Trophoblast cell (in vitro differentiated cells and primary cell): ENCODE measurements at regions not wholly inside any gene's neighbourhood (a gene's known extent, or its start where the extent isn't known, plus 50 kb on each side); places are given as distances from the start of the nearest gene placed in this dataset.

Source experiments
- DNase-seq, 2 donors: peaks; one replicate each; pipeline ENCODE4 v3.0.0-alpha.2; 2016
- H2AFZ ChIP-seq: 2 replicates; pipeline ENCODE4 v1.6.1; 2013; ENCODE audit warnings: low read length, moderate library complexity, mild to moderate bottlenecking; ENCODE audit not compliant: insufficient read depth, poor library complexity
- H2AK5ac ChIP-seq: 2 replicates; pipeline ENCODE4 v1.6.1; 2013; ENCODE audit warnings: mild to moderate bottlenecking, low read length
- H2BK120ac ChIP-seq: 2 replicates; pipeline ENCODE4 v1.6.1; 2013; ENCODE audit warnings: low read length, mild to moderate bottlenecking, moderate library complexity; ENCODE audit not compliant: insufficient read depth, poor library complexity
- H2BK12ac ChIP-seq: 2 replicates; pipeline ENCODE4 v1.6.1; 2013; ENCODE audit warnings: mild to moderate bottlenecking, low read length, moderate library complexity
- H2BK5ac ChIP-seq: 2 replicates; pipeline ENCODE4 v1.6.1; 2013; ENCODE audit warnings: low read length, low read depth, moderate library complexity, mild to moderate bottlenecking; ENCODE audit not compliant: poor library complexity
- H3K14ac ChIP-seq: 2 replicates; pipeline ENCODE4 v1.6.1; 2013; ENCODE audit warnings: mild to moderate bottlenecking, low read length
- H3K18ac ChIP-seq: 2 replicates; pipeline ENCODE4 v1.6.1; 2013; ENCODE audit warnings: mild to moderate bottlenecking, low read length
- H3K23ac ChIP-seq: 2 replicates; pipeline ENCODE4 v1.6.1; 2013; ENCODE audit warnings: low read length
- H3K27ac ChIP-seq: 2 replicates; pipeline ENCODE4 v1.5.1; 2013; ENCODE audit warnings: low read depth, mild to moderate bottlenecking, inconsistent platforms, low read length, moderate library complexity
- H3K27me3 ChIP-seq: 2 replicates; pipeline ENCODE4 v1.6.1; 2013; ENCODE audit warnings: inconsistent platforms, mild to moderate bottlenecking, low read length, moderate library complexity; ENCODE audit not compliant: insufficient read depth
- H3K36me3 ChIP-seq, 2 experiments: 1 replicate in 1 of 2; 2 replicates in 1 of 2; pipeline ENCODE4 v1.6.1; 2013; ENCODE audit warnings: low read length in 2 of 2, mild to moderate bottlenecking in 2 of 2, moderate library complexity in 1 of 2; ENCODE audit not compliant: insufficient read depth in 2 of 2, control insufficient read depth in 1 of 2
- H3K4ac ChIP-seq: 2 replicates; pipeline ENCODE4 v1.6.1; 2013; ENCODE audit warnings: low read depth, mild to moderate bottlenecking, low read length, moderate library complexity
- H3K4me1 ChIP-seq, 2 experiments: 1 replicate in 1 of 2; 2 replicates in 1 of 2; pipeline ENCODE4 v1.6.1; 2013; ENCODE audit warnings: low read length in 2 of 2, mild to moderate bottlenecking in 2 of 2, moderate library complexity in 1 of 2; ENCODE audit not compliant: insufficient read depth in 2 of 2, control insufficient read depth in 1 of 2
- H3K4me2 ChIP-seq: 2 replicates; pipeline ENCODE4 v1.6.1; 2013; ENCODE audit warnings: inconsistent platforms, mild to moderate bottlenecking, low read length, moderate library complexity
- H3K4me3 ChIP-seq: 2 replicates; pipeline ENCODE4 v1.5.1; 2013; ENCODE audit warnings: mild to moderate bottlenecking, low read depth, low read length, inconsistent platforms
- H3K79me1 ChIP-seq: one replicate; pipeline ENCODE4 v1.6.1; 2013; ENCODE audit warnings: low read length
- H3K79me2 ChIP-seq: 2 replicates; pipeline ENCODE4 v1.6.1; 2013; ENCODE audit warnings: low read length, mild to moderate bottlenecking; ENCODE audit not compliant: control insufficient read depth, insufficient read depth, poor library complexity
- H3K9ac ChIP-seq: 2 replicates; pipeline ENCODE4 v1.6.1; 2013; ENCODE audit warnings: mild to moderate bottlenecking, low read length
- H3K9me3 ChIP-seq: 2 replicates; pipeline ENCODE4 v1.6.1; 2013; ENCODE audit warnings: low read depth, mild to moderate bottlenecking, control low read depth, inconsistent platforms, low read length; ENCODE audit not compliant: insufficient read depth
- H4K12ac ChIP-seq: 2 replicates; pipeline ENCODE4 v1.6.1; 2013; ENCODE audit warnings: low read depth, mild to moderate bottlenecking, low read length, moderate library complexity
- H4K8ac ChIP-seq: 2 replicates; pipeline ENCODE4 v1.6.1; 2013; ENCODE audit warnings: low read depth, mild to moderate bottlenecking, low read length, moderate library complexity
- H4K91ac ChIP-seq: one replicate; pipeline ENCODE4 v1.6.1; 2013; ENCODE audit warnings: low read depth, mild to moderate bottlenecking, low read length, moderate library complexity
- WGBS: extraction: QIAGEN DNeasy Blood & Tissue Kit; methylation state at CpG from one replicate; pipeline ENCODE4 v1.1.7; 2013; ENCODE audit warnings: missing lambda C conversion rate; ENCODE audit not compliant: insufficient read length, insufficient coverage; ENCODE audit errors: extremely low coverage; 5-methylcytosine and 5-hydroxymethylcytosine counted together

GRCh38 chr11:119782006-119782738, 53.2 kb upstream of the NECTIN1 start:
- H4K91ac ChIP-seq, result no peak overlapping the region
- no peak overlapping the region for H4K12ac ChIP-seq
- no peak overlapping the region for H2BK120ac ChIP-seq
- H2AK5ac ChIP-seq, result no peak overlapping the region
- H3K27ac ChIP-seq, result no peak overlapping the region
- no peak overlapping the region for H3K9ac ChIP-seq
- H3K79me1 ChIP-seq, result no peaks in the 10 kb centered on the region
- no CpG with 5 or more reads among the region's 19 CpGs for WGBS
- H2BK12ac ChIP-seq, result no peak overlapping the region
- peak; percentile 21 to 51 for DNase-seq
- no peak overlapping the region for H3K18ac ChIP-seq
- no peak overlapping the region for H4K8ac ChIP-seq
- no peaks in the 10 kb centered on the region for H3K79me2 ChIP-seq
- H3K4ac ChIP-seq, result no peak overlapping the region
- no peaks in the 10 kb centered on the region for H3K9me3 ChIP-seq
- H3K4me2 ChIP-seq, result no peak overlapping the region
- no peak overlapping the region for H3K4me3 ChIP-seq
- no peak overlapping the region for H3K23ac ChIP-seq
- H3K27me3 ChIP-seq, result no peaks in the 10 kb centered on the region
- H2BK5ac ChIP-seq, result no peak overlapping the region
- no peaks in the 10 kb centered on the region for H3K36me3 ChIP-seq
- no peak overlapping the region for H3K14ac ChIP-seq
- H3K4me1 ChIP-seq, result peaks cover 3 to 11% of the 10 kb centered on the region in 2 experiments
- H2AFZ ChIP-seq, result no peak overlapping the region

- no peak overlapping the region for H3K4ac ChIP-seq
- H3K4me1 ChIP-seq, result peaks cover 3 to 11% of the 10 kb centered on the region in 2 experiments
- H3K79me2 ChIP-seq, result no peaks in the 10 kb centered on the region
- H2BK120ac ChIP-seq, result no peak overlapping the region
- H3K79me1 ChIP-seq, result no peaks in the 10 kb centered on the region
- WGBS, result no CpG with 5 or more reads among the region's 2 CpGs
- H3K4me3 ChIP-seq, result no peak overlapping the region
- H3K27me3 ChIP-seq, result no peaks in the 10 kb centered on the region
- no peak overlapping the region for H3K23ac ChIP-seq
- H4K91ac ChIP-seq, result no peak overlapping the region
- no peaks in the 10 kb centered on the region for H3K9me3 ChIP-seq
- no peak overlapping the region for H3K18ac ChIP-seq
- no peak overlapping the region for H4K12ac ChIP-seq
- no peak overlapping the region for H2BK12ac ChIP-seq
- no peak overlapping the region for H3K9ac ChIP-seq
- no peak overlapping the region for H3K4me2 ChIP-seq
- no peak overlapping the region for H3K14ac ChIP-seq
- no peak overlapping the region for H3K27ac ChIP-seq
- H4K8ac ChIP-seq, result no peak overlapping the region
- no peak overlapping the region for H2AFZ ChIP-seq
- no peak overlapping the region for H2AK5ac ChIP-seq
- no peak for DNase-seq
- H2BK5ac ChIP-seq, result no peak overlapping the region
- H3K36me3 ChIP-seq, result no peaks in the 10 kb centered on the region
Observed at GRCh38 chr11:119780222-119780953, 51.4 kb upstream of the NECTIN1 start.

- Histone ChIP-seq H4K8ac (no peak overlapping the region), H4K12ac (no peak overlapping the region), H3K9me3 (no peaks in the 10 kb centered on the region), H3K4me2 (no peak overlapping the region), H3K27me3 (no peaks in the 10 kb centered on the region), H2AFZ (no peak overlapping the region), H2BK12ac (no peak overlapping the region), H3K14ac (no peak overlapping the region), H3K9ac (no peak overlapping the region), H2AK5ac (no peak overlapping the region), H2BK120ac (no peak overlapping the region), H4K91ac (no peak overlapping the region), H3K79me1 (no peaks in the 10 kb centered on the region), H3K79me2 (no peaks in the 10 kb centered on the region), H3K4ac (no peak overlapping the region), H3K4me3 (no peak overlapping the region), H3K27ac (no peak overlapping the region), H2BK5ac (no peak overlapping the region), H3K23ac (no peak overlapping the region), H3K36me3 (no peaks in the 10 kb centered on the region), H3K4me1 (peaks cover 3 to 11% of the 10 kb centered on the region in 2 experiments), H3K18ac (no peak overlapping the region)
- no CpG with 5 or more reads among the region's 22 CpGs for WGBS
- DNase-seq, result no peak
Observed at GRCh38 chr11:119779195-119780071, 50.4 kb upstream of the NECTIN1 start.
